VCaP (cell line): ENCODE measurements at regions not wholly inside any gene's neighbourhood (a gene's known extent, or its start where the extent isn't known, plus 50 kb on each side); places are given as distances from the start of the nearest gene placed in this dataset.

ENCODE experiments used
- H3K27ac ChIP-seq: fragments of 450-650 bp; 2 replicates; pipeline ENCODE4 v1.5.1; 2017
- CTCF ChIP-seq: fragments of 450-650 bp; conservative IDR thresholded peaks from 2 replicates; pipeline ENCODE4 v1.5.1; 2017; ENCODE audit warnings: mild to moderate bottlenecking, moderate library complexity

DNA sequence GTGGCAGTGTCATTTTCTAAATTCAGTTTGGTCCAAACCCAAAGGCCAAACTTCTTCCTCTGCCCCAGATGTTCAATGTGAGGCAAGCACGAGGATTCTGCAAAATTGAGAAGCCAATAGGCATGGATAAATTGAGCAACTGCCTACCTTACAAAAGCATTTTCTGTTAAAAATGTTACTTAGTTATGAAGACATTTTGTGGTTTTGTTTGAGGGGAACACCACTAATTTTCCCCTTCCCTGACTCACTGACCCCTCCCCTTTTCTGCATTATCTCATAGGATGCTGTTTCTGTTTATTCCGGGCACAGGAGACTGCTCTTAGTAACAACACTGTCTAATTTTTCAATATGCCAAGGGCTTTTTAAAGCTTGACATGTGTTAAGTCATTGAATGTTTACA is 462.8 kb downstream of the INSC start:
- H3K27ac ChIP-seq = no peak overlapping the region
- TF ChIP-seq CTCF = no peak

- no peak overlapping the region for H3K27ac ChIP-seq
- TF ChIP-seq CTCF = no peak
These were observed 464.7 kb downstream of the INSC start for GRCh38 chr11:15579287-15580001.

DNA sequence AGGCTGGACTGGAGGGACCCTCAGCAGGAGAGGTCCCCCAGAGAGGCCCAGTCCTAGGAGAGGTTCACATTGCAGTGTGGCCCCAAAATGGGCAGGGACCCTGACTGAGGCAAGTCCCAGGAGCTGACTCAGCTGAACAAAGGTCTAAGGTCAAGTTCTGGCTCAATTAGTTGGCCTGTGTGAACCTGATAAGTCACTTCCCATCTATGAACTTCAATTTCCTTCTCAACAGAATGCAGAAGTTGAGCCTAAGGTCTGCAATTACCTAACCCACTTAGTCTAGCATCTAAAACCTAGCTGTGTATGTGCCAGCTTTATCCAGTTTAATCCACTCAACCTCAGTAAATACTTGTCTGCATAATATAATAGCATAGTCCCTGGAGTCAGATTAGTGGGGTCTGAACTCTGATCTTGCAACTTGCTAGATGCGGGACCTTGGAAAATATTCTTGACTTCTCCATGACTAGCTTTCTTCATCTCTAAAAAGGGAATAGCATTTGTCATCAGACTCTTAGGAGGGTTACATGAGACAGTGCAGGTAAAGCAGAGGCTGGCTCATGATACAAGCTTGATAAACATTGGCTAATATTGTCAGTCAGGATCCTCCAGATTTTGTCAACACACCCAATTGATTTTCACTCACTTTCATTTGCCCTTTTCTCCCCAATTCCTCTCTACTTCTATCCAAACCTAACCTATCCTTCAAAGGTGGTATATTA is 465.5 kb downstream of the INSC start:
- no peak for TF ChIP-seq CTCF
- no peak overlapping the region for H3K27ac ChIP-seq

DNA sequence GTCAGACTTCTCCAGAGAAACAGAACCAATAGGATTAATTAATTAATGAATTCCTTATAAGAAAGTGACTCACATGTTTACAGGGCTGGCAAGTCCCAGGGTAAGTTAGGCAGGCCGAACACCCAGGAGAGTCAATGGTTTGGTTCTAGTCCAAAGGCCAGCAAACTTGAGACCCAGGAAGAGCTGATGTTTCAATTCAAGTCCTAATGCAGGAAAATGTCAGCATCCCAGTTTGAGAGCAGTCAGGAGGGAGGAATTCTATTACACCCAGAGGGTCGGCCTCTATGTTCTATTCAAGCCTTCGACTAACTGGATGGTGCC is 466.0 kb downstream of the INSC start:
- no peak for TF ChIP-seq CTCF
- no peak overlapping the region for H3K27ac ChIP-seq

DNA sequence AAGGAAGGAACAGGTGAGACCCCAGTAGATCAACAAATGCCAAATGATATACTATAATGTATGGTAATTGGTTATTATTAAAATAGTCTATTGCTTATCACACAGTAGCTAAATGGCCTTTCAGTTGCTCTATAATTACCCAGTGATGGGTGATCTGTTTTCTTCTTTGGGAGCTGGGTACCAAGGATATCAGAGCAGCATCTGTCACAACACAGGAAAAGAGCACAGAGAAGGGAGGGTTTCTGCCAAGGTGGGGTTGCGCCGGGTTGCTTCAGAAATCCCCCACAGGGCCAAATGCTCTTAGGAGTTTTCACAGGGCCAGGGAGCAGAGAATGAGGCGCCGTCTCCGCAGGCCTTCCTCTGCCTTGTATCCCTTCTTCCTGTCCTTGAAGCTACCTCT is 469.4 kb downstream of the INSC start:
- TF ChIP-seq CTCF = no peak
- no peak overlapping the region for H3K27ac ChIP-seq

DNA sequence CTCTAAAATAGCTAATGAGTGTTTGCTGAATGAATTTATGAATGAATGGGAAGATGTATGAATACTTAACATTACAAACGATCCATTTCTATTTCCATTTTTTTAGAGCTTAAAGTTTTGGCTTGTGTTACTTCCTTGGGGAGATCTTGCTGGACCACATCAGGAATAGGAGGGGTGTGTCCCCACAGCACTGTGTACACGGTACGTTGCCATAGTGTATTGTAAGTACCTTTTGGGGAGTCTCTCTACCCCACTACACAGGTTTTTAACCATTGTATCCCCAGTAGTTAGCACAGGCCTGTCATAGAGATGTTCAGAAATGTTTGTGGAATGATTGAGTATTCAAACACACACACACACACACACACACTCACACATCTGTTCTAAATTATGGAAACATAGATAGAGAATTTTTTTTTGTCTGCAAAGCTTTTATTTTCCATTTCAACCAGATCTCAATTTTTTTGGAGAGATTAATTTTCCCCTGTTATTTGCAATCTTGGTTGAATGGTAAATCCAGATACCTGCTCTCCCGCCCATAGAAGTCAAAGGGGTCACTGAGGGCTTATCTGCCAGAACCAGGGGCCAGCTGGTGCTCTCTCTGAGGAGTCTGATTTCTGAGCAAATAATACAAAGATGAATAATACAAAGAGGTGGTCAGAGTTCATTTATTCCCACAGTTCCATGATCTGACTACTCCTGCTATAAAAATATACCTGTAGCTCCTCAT is 471.0 kb downstream of the INSC start:
- H3K27ac ChIP-seq = no peak overlapping the region
- no peak for TF ChIP-seq CTCF

- H3K27ac ChIP-seq = no peak overlapping the region
- TF ChIP-seq CTCF = no peak
These were observed 472.2 kb downstream of the INSC start for GRCh38 chr11:15586741-15587473.
